Nephron (organoid): ENCODE measurements at regions not wholly inside any gene's neighbourhood (a gene's known extent, or its start where the extent isn't known, plus 50 kb on each side); places are given as distances from the start of the nearest gene placed in this dataset.
A peak's percentile ranks its signal among the peaks of the same experiment; 100 is the strongest.
"Not testable (repeated sequence)": the region's sequence is repeated elsewhere in the genome, so short reads cannot be mapped to it uniquely, and the experiment has no call there.

Source experiments
- H3K27ac Mint-ChIP-seq, 3 experiments: 2 replicates each; pipeline ENCODE4 v1.8.0; 2020; ENCODE audit warnings: mixed read lengths in 3 of 3, mild to moderate bottlenecking in 2 of 3, moderate library complexity in 1 of 3
- H3K27me3 Mint-ChIP-seq: 2 replicates; pipeline ENCODE4 v1.8.0; 2021; ENCODE audit warnings: low read depth, mild to moderate bottlenecking, moderate library complexity, mixed read lengths
- H3K36me3 Mint-ChIP-seq: 2 replicates; pipeline ENCODE4 v1.8.0; 2020; ENCODE audit warnings: low read depth, mixed read lengths
- H3K4me1 Mint-ChIP-seq: 2 replicates; pipeline ENCODE4 v1.8.0; 2020; ENCODE audit warnings: mixed read lengths
- H3K4me3 Mint-ChIP-seq, 3 experiments: 2 replicates each; pipeline ENCODE4 v1.8.0; 2020; ENCODE audit warnings: mild to moderate bottlenecking in 3 of 3, mixed read lengths in 3 of 3, moderate library complexity in 2 of 3
- H3K9me3 Mint-ChIP-seq: 2 replicates; pipeline ENCODE4 v1.8.0; 2020; ENCODE audit warnings: mixed read lengths
- CTCF ChIP-seq, 3 experiments: fragments of 200-600 bp; sonication (generic); IDR thresholded peaks; one replicate each; pipeline ENCODE4 v1.5.0; 2021; ENCODE audit warnings: antibody characterized with exemption in 3 of 3; ENCODE audit not compliant: unreplicated experiment in 3 of 3

DNA sequence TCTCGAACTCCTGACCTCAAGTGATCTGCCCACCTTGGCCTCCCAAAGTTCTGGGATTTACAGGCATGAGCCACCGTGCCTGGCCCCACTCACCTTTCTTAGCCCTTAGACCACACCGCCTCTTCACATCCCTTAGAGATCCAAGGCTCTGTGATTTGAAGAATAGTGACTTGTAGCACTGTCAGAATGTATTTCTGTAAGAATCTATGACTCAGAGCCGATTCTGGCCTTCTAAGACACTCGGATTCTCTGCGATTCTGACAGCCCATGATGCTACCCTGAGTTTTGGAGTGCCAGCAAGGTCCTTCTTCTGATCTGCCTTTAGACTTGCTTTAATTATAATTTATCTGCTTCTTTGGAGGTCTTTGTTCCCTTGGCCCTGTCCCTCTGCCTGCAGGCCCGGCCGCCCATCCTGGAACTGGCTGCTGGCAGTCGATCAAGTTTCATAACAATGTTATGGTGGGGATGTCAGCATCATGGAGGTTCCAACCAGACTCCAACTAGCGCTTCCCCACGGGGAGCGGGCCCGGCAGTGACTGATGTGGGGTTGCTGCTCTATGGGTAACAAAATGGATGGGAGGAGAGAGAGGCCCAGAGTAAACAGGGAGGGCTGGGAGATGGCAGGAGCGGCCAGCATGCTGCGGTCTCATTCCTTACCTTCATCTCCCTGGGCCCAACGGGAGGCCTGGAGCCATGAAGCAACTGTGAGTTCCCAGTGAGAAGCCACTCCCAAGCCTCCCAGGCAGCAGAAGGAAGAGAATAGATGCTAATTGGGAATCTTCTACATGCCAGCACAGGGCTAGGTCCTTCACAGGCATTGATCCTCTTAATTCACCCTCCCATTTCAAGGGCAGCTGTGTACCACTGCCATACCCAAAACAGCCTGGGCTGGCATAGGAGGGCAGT, 55.7 kb upstream of the RASD2 start:
- Mint-ChIP-seq H3K4me3 (no peak overlapping the region), H3K9me3 (no peaks in the 10 kb centered on the region), H3K27me3 (peaks cover 38% of the 10 kb centered on the region), H3K27ac (peak overlapping the region in 2 of 3 experiments; percentile 34 to 41), H3K36me3 (no peaks in the 10 kb centered on the region), H3K4me1 (peaks cover 26% of the 10 kb centered on the region)
- TF ChIP-seq CTCF (IDR thresholded peaks at IDR 0.05; ENCODE audit: unreplicated experiment in 3 of 3), result no peak

DNA sequence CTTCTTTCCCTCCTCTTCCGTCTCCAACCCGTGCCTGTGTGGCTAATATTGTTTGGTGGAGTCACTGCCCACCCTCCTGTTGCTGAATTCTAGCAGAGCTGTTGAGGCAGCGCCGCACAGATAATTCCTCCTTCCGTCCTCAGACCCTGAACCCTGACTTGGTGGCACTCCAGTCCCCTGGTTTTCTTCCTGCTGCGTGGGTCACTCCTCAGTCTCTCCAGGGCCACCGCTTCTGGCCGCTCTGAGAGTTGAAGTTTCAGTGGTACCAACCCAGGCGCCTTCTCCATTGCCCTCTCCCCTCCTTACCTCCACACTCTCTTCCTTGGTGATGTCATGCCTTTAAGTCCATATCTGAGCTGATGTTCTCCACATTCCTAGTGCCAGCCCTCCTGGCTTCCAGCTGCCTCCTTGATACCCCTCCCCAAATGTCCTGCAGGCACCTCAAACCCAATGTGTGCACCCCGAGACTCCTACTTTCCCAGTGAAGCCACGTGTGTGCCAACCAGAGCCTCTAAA, 54.5 kb upstream of the RASD2 start:
- peaks cover 31% of the 10 kb centered on the region for H3K27me3 Mint-ChIP-seq
- no peaks in the 10 kb centered on the region for H3K9me3 Mint-ChIP-seq
- H3K27ac Mint-ChIP-seq, result no peak overlapping the region
- peaks cover 18% of the 10 kb centered on the region for H3K4me1 Mint-ChIP-seq
- TF ChIP-seq CTCF (IDR thresholded peaks at IDR 0.05; ENCODE audit: unreplicated experiment in 3 of 3), result no peak
- H3K36me3 Mint-ChIP-seq, result no peaks in the 10 kb centered on the region
- H3K4me3 Mint-ChIP-seq, result no peak overlapping the region

- not testable (repeated sequence) for H3K4me3 Mint-ChIP-seq, H3K9me3 Mint-ChIP-seq, H3K27ac Mint-ChIP-seq, H3K36me3 Mint-ChIP-seq
- Mint-ChIP-seq H3K4me1 (peaks cover 14% of the 10 kb centered on the region), H3K27me3 (peaks cover 34% of the 10 kb centered on the region)
Observed at GRCh38 chr22:35487623-35488022, 53.0 kb upstream of the RASD2 start.

DNA sequence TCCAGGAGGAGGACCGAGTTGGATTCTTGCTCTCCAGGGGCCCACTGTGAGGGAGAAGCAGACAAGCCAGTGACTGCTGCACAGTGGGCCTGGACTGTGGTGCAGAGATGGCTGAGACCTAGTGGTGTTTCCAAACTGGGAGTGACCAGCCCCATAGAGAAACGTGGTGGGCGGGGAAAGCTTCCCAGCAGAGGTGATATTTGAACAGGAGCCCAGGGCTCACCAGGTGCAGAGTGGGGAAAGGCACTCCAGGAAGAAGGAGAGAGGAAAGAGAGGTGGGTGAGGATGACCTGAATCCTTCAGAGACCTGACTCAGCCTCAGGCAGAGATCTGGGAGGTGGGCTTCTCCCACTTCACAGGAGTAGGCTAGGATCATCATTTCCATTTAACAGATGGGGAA, 52.1 kb upstream of the RASD2 start:
- H3K4me3 Mint-ChIP-seq, result no peak overlapping the region
- H3K9me3 Mint-ChIP-seq, result no peaks in the 10 kb centered on the region
- H3K36me3 Mint-ChIP-seq, result no peaks in the 10 kb centered on the region
- peaks cover 14% of the 10 kb centered on the region for H3K4me1 Mint-ChIP-seq
- peaks cover 34% of the 10 kb centered on the region for H3K27me3 Mint-ChIP-seq
- no peak overlapping the region for H3K27ac Mint-ChIP-seq
- no peak for TF ChIP-seq CTCF (IDR thresholded peaks at IDR 0.05; ENCODE audit: unreplicated experiment in 3 of 3)

GRCh38 chr22:35489239-35489638, 51.4 kb upstream of the RASD2 start:
- Mint-ChIP-seq H3K4me3 (no peak overlapping the region), H3K27ac (no peak overlapping the region), H3K27me3 (peaks cover 35% of the 10 kb centered on the region), H3K9me3 (no peaks in the 10 kb centered on the region), H3K36me3 (no peaks in the 10 kb centered on the region), H3K4me1 (peaks cover 14% of the 10 kb centered on the region)
- no peak for TF ChIP-seq CTCF (IDR thresholded peaks at IDR 0.05; ENCODE audit: unreplicated experiment in 3 of 3)
